Transverse colon (tissue), 3 donors: ENCODE measurements at regions not wholly inside any gene's neighbourhood (a gene's known extent, or its start where the extent isn't known, plus 50 kb on each side); places are given as distances from the start of the nearest gene placed in this dataset.

Experiments
- EP300 ChIP-seq: sonication (generic); formaldehyde crosslinking; IDR thresholded peaks from one replicate; pipeline ENCODE4 v1.6.1; 2017; ENCODE audit warnings: antibody characterized with exemption, low read depth
- POLR2A ChIP-seq: fragments of 450-650 bp; IDR thresholded peaks from one replicate; pipeline ENCODE4 v1.6.1; 2016; ENCODE audit warnings: antibody characterized with exemption, mild to moderate bottlenecking, moderate library complexity
- TF ChIP-seq, protein P1 (sequence below), 5 experiments: fragments of 200-600 bp in 3 of 5; fragments of 450-650 bp in 2 of 5; sonication (generic) in 3 of 5; IDR thresholded peaks; 1 replicate in 2 of 5; 2 replicates in 3 of 5; pipeline ENCODE4 v1.5.1; 2016 to 2017; ENCODE audit warnings: antibody characterized with exemption in 5 of 5, inconsistent platforms in 3 of 5, mild to moderate bottlenecking in 2 of 5, moderate library complexity in 1 of 5

DNA sequence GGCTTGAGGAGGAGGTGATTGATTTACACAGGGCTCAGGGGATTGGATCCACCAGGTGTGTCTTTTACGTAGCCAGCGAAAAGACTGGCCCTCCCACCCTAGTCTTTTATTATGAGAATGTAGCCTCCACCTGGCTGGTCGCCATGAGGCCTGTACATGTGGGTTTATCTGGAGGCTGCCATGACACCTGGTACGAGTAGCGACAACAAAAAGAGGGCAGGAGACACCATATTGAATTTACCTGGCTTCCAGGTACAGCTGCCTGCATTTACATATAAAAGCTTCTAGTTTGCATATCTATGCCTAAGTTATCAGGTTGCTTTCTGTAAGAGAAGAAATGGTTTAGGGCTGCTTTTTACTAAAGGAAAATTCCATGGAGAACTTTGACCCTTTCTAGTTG is 1173.7 kb upstream of the SEMA6A start:
- TF ChIP-seq, protein P1, sequence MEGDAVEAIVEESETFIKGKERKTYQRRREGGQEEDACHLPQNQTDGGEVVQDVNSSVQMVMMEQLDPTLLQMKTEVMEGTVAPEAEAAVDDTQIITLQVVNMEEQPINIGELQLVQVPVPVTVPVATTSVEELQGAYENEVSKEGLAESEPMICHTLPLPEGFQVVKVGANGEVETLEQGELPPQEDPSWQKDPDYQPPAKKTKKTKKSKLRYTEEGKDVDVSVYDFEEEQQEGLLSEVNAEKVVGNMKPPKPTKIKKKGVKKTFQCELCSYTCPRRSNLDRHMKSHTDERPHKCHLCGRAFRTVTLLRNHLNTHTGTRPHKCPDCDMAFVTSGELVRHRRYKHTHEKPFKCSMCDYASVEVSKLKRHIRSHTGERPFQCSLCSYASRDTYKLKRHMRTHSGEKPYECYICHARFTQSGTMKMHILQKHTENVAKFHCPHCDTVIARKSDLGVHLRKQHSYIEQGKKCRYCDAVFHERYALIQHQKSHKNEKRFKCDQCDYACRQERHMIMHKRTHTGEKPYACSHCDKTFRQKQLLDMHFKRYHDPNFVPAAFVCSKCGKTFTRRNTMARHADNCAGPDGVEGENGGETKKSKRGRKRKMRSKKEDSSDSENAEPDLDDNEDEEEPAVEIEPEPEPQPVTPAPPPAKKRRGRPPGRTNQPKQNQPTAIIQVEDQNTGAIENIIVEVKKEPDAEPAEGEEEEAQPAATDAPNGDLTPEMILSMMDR (IDR thresholded peaks at IDR 0.05), result no peak
- TF ChIP-seq POLR2A (no peak), EP300 (no peak)
